ENCODE measurements at regions not wholly inside any gene's neighbourhood (a gene's known extent, or its start where the extent isn't known, plus 50 kb on each side); places are given as distances from the start of the nearest gene placed in this dataset.

DNA sequence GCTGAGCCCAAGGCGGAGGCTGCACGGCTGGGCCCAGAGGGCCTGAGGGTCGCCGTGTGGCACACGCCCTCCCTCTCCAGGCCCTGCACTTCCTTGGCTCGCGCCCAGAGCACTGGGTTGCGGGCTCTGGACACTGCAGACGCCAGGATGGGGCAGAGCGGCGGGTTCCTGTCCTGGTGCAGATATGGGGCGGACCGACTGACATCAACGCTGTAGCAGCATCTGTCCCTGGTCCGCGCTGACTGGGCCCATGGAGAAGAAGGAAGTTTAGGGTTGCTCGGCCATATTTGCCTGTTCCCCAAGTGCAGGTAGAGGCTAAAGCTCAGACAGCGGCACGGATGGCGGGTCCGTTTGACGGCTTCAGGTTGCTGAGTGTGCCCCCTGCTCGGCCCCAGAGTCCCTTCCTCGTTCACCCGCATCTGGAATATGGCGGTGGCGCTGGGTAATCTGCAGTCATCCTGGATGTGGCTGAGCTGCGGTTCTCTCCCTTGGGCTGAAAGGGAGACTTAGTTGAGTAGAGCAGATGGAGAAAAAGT lies 116.1 kb downstream of the OR13A1 start:
- DNase-seq = no peak

DNA sequence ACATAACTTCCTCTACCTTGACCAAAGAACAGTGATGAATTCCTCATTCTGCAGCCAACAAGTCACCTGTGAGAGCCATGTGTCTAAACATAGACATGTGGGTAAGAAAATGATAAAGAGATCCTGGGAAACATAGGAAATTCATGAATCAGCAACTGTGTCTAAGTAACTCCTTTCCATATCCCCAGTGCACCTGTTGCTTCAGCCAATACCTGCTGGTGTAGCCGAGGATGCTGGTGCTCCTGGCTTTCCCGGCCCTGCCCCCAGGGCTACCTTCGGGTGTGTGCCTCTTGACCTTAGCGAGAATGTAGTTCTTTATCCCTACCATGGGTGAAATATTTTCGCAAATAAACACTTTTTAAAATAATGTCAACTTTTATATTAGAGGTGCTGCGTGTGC lies 114.1 kb downstream of the OR13A1 start:
- DNase-seq = no peak

DNA sequence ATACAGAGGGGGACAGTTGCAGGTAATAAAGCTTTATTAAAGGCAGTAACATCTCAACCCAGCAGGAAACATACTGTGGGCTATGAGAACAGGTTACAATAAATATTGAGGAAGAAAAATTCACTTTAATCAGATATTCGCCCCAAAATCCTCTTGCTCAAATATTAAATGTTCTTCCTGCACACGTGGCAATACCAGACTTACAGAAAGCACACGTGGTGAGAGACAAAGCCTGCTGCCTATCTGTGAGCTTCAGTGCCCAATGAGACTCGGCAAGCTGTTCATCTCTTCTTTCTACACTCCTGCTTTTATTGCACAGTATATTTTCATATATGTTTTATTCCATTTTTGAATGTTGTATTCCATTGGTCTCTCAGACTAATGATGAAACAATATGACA lies 113.2 kb downstream of the OR13A1 start:
- DNase-seq = no peak

DNA sequence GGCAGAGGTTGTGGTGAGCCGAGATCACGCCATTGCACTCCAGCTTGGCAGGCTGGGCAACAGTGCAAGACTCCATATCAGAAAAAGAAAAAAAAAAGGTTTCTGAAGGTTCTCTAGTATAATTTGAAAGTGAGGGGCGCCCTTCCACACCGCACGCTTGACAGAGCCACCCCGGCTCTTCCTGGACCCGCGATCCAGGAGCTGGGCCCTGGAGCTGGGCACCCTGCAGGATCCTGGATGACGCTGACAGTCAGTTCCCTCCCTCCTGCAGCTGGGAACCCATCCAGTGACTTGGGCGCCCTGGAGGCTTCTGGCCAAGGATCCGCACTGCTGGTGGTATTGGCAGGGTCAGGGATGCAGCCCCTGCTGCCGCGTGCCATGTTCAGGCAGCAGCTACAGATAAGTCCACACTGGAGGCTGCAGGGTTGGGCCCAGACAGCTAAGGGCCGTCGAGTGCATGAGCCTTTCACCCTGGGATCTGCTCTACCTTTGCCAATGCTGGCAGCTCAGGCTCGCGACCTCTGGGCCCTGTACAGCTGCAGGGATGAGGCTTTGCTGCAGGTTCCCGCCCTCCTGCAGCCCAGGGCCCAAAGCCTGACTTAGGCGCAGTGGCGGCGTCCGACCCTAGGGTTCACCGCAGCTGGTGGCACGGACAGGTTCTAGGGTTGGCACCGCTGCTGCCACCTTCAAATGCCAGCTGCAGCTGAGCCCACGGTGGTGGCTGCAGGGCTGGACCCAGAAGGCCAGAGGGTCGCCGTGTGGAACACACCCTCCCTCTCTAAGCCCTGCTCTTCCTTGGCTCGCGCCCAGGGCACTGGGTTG lies 110.2 kb downstream of the OR13A1 start:
- DNase-seq = no peak

DNA sequence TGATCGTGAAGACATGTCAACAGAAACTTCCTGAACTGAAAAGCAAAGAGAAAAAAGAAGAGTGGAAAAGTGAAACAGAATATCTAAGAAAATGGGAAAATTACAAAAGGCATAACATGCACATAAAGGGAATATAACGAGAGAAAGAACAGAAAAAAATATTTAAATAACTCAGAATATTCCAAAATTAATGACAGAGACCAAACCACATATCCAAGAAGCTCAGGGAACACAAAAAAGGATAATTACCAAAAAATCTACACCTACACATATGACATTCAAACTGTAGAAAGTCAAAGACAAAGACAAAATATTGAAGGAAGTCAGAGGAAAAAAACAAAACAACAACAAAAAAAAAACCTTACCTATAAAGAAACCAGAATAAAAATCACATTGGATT lies 105.5 kb downstream of the OR13A1 start:
- no peak for DNase-seq

DNA sequence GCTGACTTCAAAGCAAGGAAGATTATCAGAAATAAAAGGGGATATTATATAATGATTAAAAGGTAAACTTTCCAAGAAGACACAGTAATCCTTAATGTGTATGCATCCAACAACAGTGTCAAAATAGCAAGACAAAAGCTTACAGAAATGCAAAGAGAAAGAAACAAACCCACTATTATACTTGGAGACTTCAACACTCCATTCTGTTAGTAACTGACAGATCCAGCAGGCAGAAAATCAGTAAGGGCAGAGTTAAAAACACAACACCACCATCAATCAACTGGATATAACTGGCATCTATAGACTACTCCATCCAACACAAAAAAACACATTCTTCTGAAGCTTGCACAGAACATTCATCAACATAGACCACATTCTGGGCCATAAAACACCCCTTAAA lies 103.8 kb downstream of the OR13A1 start:
- no peak for DNase-seq

DNA sequence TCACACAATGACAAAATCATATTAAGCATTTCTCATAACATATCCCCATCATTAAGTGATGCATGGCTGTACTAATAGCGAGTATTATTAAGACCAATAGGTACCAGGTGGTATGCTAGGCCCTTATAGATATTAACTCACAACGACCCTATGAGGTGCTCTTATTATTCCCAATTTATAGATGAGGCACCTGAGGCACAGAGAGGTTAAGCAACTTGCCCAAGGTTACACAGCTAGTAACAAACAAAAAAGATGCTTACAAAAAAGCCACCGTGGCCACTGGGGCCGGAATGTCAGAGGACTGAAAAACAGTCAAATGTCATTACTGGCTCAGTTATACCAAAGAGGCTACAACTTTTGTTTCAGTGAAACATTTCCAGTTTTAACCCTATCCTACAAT lies 96.0 kb downstream of the OR13A1 start:
- DNase-seq = no peak

DNA sequence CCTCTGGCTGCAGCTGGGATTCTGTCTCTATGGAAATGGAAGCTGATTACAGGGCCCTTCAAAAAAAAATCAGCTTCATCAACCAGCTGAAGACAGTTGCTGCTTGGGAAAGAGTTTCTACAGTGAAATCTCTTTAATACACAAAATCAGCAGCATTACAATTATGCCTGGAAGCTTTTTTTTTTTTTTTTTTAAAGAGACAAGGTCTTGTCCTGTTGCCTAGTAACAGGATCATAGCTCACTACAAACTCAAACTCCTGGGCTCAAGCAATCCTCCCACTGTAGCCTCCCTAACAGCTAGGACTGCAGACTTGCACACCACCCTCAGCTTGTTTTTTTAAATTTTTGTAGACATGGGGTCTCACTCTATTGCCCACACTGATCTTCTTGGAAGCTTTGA lies 94.5 kb downstream of the OR13A1 start:
- no peak for DNase-seq

DNA sequence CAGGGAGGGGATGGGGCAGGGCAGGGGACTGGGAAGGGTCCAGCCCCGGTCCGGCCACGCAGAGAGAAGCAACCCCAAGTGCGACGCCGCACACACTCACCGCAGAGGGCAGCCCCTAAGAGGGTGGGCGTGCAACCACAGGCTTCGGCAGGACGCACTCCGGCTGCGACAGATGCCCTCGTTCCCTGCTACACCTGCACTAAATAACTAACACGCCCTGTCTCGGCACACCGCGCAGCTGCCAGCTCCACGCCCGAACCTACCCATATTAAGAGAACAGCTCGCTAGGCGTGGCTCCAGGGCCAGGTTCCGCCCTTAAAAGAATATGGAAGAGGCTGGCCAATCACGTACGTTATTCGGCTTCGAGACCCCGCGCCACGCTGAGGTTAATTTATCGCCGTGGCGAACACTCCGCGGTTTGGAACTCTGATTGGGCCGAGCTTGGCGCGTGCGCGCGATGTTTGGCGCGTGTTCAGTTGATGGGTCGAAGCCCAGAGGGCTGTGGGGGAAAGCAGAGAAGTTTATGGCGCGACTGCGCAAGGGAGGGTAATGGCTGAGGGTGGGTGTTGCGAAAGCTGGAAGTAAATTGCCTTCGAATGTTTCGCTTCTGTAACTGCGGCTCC lies 91.1 kb downstream of the OR13A1 start:
- no peak for DNase-seq

DNA sequence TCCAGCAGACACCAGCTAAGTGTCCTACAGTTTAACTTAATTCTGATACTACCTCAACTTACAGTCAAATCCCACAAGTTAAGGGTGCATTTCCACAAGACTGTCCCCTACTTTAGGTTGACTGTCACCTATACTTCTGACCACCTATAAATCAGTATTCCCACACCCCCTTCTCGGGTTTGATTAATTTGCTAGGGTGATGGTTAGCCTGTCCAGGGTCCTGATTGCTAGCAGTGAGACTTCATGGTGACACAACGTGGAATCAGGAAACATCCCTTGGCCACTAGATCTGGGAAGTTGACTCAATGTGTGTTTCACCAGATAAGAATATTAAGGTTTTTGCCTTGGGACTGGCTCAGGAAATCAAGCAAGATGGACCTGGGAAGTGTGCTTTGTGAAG lies 88.4 kb downstream of the OR13A1 start:
- no peak for DNase-seq

DNA sequence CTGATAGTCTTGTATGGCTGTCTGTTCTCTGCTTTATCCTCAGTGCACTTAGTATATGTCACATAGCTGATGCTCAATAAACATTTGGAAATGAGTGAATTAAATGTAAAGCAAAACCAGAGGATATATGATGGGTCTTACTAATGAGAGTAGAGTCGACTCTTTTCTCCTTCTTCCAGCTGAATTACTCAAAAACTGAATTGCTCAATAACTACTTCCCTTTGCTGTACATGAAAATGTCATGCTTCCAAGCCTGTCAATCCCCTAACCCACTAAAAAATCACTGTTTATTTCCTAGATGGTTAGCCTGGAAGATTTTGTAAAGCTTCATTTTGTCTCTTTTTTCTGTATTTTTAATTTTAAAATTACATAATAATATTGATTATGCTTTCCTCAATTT lies 88.0 kb downstream of the OR13A1 start:
- peak; percentile 38 to 40 for DNase-seq

DNA sequence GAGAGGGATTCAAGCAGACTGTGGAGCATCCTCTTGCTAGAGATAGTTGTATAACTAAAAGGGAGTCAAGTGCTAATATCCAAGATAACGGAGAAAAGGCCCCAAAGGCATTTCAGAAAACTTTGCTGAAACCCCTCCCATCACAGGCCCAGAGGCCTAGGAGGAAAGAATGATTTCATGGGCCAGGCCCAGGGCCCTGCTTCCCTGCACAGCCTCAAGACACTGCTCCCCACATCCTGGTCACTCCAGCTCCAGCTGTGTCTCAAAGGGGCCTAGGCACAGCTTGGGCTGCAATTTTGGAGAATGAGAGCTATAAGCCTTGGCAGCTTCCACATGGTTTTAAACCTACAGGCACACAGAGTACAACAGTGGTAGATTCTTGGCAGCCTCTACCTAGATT lies 85.6 kb downstream of the OR13A1 start:
- DNase-seq = no peak

DNA sequence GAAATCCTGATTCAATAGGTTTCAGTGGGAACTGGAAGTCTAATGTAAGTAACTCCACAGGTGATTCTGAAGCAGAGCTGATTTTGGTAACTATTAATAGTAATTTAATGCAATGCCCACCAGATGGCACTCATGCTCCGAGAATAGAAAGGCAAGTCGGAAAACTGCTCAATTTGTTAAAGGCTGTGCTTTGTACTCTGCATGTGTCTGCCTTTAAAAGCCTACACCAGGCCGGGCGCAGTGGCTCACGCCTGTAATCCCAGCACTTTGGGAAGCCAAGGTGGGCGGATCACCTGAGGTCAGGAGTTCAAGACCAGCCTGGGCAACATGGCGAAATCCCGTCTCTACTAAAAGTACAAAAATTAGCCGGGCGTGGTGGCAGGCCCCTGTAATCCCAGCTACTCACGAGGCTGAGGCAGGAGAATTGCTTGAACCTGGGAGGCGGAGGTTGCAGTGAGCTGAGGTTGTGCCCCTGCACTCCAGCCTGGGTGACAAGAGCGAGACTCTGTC lies 80.1 kb downstream of the OR13A1 start:
- peak; percentile 52 to 86 for DNase-seq

DNA sequence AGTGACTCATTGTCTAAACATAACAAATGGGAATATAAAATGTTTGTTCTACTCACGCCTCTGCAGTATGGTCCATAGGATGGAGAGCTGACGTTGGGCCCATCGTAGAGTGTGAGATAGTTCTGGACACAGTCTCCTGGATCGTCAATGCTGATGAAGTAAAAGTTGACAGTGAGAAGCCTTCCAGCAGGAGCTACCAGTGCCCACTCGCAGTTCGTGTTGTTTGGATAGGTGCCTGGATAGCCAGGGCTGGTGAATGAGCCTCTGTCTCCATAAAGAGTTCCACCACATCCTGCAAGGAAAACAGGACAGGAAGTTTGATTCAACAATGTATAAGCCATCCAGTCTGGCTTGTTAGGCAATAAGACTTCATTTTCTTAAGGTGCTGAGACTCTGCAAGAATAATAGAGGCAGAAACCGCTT lies 79.6 kb downstream of the OR13A1 start:
- no peak for DNase-seq

DNA sequence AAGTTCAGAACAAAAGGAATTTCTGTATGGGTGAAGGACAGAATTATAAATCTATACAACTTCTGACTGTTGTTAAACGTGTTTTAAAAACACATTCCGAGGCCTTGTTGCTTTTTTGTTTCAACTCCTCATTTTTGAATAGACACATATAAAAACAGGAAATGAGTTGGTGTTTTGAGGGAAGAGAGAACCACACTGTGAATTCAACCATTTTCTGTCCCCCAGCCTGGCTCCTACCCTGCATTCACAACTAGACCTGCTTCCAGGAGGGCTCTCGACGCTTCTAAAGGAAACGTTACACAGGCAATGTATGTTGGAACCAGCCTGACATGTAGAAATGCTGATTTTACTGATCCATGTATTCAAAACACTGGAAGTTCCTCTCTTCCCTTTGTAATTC lies 76.5 kb downstream of the OR13A1 start:
- DNase-seq = no peak

DNA sequence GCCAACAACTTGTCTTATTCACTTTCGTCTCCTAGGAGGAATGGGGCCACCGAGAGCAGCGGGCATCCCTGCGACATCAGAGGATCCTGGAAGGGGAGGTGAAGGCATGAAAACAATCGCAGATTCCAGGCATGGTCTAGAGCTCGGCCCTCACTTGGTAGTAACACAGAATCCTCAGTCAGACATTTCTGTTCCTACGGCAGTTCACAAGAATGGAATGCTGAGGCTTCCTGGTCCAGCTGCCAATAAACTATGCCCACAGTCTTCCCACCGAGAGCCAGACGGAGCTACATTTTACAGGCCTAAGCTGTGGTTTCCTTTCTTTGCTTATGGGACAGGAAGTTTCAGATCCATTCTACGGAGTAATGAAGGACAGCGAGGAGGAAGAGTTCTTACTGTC lies 75.8 kb downstream of the OR13A1 start:
- no peak for DNase-seq

DNA sequence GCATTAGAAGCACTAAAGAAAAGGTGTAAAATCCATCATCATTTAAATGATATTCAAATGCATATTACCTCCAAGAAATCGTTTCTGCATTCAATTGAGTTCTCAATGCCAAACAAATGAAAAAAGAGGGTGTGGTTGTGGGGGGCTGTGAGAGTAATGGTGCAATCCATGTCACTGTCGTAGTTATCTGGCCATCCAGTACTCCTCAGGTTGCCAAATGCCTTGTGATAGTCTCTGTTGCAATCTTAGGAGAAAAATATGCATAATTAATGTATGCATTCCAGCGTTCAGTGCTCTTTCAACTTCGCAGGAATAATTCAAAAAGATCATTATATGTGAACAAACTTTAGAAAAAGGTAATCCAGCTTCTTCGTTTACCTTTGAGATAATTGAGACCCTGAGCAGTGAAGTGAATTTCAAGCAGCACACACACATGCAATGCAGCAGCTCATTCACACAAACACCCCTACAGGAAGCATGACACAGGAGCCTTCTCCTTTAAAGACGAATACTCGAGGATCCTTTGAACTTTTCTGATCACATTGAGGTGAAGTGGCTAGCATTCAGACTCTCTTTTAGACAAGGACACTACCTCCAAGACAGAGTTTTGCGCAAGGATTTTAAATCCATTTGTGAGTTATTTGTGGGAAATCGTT lies 73.4 kb downstream of the OR13A1 start:
- no peak for DNase-seq

DNA sequence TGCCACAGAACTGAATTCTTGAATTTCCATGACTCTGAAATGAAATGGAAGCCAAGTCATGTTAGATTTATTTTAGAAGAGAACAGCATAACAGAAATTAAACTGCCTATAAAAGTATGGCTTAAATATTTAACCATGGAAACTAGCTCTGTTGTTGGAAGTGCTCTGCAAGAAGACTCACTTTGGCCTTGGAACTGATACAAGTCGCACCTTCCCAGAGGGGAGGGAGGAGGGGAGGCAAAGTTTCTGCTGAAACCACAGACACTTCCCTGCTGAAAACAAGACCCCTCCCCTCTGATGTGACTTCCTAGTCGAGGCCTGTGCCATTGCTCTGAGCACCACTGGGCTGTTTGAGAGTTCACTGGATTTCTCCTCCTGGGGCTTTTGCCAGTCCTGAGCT lies 72.1 kb downstream of the OR13A1 start:
- DNase-seq = no peak

DNA sequence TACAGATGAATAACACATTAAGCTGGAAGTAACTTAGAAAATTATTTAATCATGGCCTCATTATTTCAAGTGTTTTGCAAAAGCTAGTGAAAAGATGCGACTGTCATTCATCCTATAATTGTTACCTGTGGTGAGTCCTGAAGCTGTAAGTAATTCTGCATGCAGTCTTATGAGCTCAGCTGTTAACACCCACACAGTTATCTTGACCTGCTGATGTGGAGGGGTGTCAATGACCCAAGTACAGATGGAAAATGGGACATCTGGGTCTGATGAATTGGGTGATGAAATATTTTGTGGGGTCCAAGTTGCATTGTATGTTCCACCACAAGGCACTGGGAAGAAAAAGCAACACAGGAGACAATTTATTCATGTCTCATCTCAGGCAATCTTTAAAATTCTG lies 68.9 kb downstream of the OR13A1 start:
- no peak for DNase-seq

DNA sequence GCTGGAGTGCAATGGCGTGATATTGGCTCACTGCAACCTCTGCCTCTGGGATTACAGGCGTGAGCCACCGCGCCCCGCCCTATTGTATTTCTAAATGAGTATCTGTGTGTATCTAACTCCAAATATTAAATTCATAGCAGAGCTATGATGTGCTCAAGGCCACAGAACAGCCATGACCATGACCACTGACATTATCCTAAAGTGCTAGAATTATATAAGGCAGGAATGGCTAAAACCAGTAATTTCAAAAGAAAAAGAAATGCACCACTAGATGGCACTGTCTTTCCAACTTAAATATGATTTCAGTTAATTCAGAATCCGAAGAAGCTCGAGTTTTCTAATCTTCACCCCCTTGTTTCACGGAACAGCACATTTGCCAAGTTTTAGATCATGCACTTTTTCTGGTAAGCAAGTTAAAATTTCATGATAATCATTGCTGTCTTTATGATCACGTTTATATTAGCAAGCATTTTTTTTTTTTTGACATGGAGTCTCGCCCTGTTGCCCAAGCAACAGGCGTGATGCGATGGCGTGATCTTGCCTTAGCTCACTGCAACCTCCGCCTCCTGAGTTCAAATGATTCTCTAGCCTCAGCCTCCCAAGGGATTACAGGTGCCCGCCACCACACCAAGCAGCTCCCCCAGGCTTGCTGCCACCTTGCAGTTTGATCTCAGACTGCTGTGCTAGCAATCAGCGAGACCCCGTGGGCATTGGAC lies 65.3 kb downstream of the OR13A1 start:
- DNase-seq = peak; percentile 81 to 99

DNA sequence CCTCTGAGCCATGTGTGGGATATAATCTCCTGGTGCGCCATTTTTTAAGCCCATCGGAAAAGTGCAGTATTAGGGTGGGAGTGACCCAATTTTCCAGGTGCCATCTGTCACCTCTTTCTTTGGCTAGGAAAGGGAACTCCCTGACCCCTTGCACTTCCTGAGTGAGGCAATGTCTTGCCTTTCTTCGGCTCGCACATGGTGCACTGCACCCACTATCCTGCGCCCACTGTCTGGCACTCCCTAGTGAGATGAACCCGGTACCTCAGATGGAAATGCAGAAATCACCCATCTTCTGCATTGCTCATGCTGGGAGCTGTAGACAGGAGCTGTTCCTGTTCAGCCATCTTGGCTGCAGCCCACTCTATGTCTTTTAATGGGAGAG lies 64.7 kb downstream of the OR13A1 start:
- peak in 1 of 2 donors; percentile 78 for DNase-seq

All from inflammatory macrophage treated with lipopolysaccharide for 1 hour (primary cell).